WTC11 (cell line): ENCODE measurements at regions not wholly inside any gene's neighbourhood (a gene's known extent, or its start where the extent isn't known, plus 50 kb on each side); places are given as distances from the start of the nearest gene placed in this dataset.

Source experiments
- ATAC-seq: fragments of 200-7000 bp; cut with Tn5 transposase; 2 replicates; pipeline ENCODE4 v1.10.0; 2021; ENCODE audit warnings: mild to moderate bottlenecking, moderate library complexity
- CTCF ChIA-PET: fragments of 300-600 bp; sonication (Branson Sonifier 250); formaldehyde crosslinking; loops from one replicate; lab custom pipeline; 2021; ENCODE audit warnings: antibody characterized with exemption; lab: Charles Lee
- POLR2A ChIA-PET: fragments of 350-600 bp; sonication (Branson Sonifier 250); formaldehyde crosslinking; loops from one replicate; lab custom pipeline; 2021; ENCODE audit warnings: antibody characterized with exemption; lab: Charles Lee
- DNase-seq: peaks from one replicate; pipeline ENCODE4 v3.0.0; 2021; ENCODE audit warnings: low spot score
- H3K27ac Mint-ChIP-seq: 2 replicates; pipeline ENCODE4 v1.8.0; 2021; ENCODE audit warnings: mixed read lengths
- H3K27me3 Mint-ChIP-seq: 2 replicates; pipeline ENCODE4 v1.8.0; 2021; ENCODE audit warnings: low read depth, mild to moderate bottlenecking, moderate library complexity, mixed read lengths
- H3K36me3 Mint-ChIP-seq: 2 replicates; pipeline ENCODE4 v1.8.0; 2021; ENCODE audit warnings: mixed read lengths
- H3K4me1 Mint-ChIP-seq: 2 replicates; pipeline ENCODE4 v1.8.0; 2022; ENCODE audit warnings: mixed read lengths
- H3K4me3 Mint-ChIP-seq: 2 replicates; pipeline ENCODE4 v1.8.0; 2021; ENCODE audit warnings: mild to moderate bottlenecking, moderate library complexity, mixed read lengths
- H3K9me3 Mint-ChIP-seq: 2 replicates; pipeline ENCODE4 v1.8.0; 2021; ENCODE audit warnings: mixed read lengths
- ARID4B ChIP-seq: sonication (generic); formaldehyde crosslinking; IDR thresholded peaks from 2 replicates; pipeline ENCODE4 v1.8.0; 2023; ENCODE audit warnings: missing genetic modification reagents, mild to moderate bottlenecking, borderline replicate concordance
- ATF1 ChIP-seq: sonication (generic); formaldehyde crosslinking; IDR thresholded peaks from 2 replicates; pipeline ENCODE4 v1.8.1; 2023; ENCODE audit warnings: mild to moderate bottlenecking, moderate library complexity, missing genetic modification reagents
- ATF2 ChIP-seq: sonication (generic); formaldehyde crosslinking; IDR thresholded peaks from 2 replicates; pipeline ENCODE4 v1.8.1; 2022; ENCODE audit warnings: low read depth, missing genetic modification reagents, borderline replicate concordance
- ATF3 ChIP-seq: sonication (generic); formaldehyde crosslinking; conservative IDR thresholded peaks from 2 replicates; pipeline ENCODE4 v1.8.1; 2022; ENCODE audit warnings: mild to moderate bottlenecking, missing genetic modification reagents
- E2F5 ChIP-seq: sonication (generic); formaldehyde crosslinking; IDR thresholded peaks from 2 replicates; pipeline ENCODE4 v1.8.1; 2022; ENCODE audit warnings: mild to moderate bottlenecking, moderate library complexity, missing genetic modification reagents
- ERG ChIP-seq: fragments of 250-450 bp; sonication (Bioruptor Pico); IDR thresholded peaks from 2 replicates; pipeline ENCODE4 v1.8.0; 2021; ENCODE audit warnings: mild to moderate bottlenecking
- ESRRA ChIP-seq: sonication (generic); formaldehyde crosslinking; IDR thresholded peaks from 2 replicates; pipeline ENCODE4 v1.8.1; 2022; ENCODE audit warnings: mild to moderate bottlenecking, missing genetic modification reagents, borderline replicate concordance
- FOXJ3 ChIP-seq: sonication (generic); formaldehyde crosslinking; IDR thresholded peaks from 2 replicates; pipeline ENCODE4 v1.9.0; 2021; ENCODE audit warnings: missing genetic modification reagents, mild to moderate bottlenecking, borderline replicate concordance
- GRHL2 ChIP-seq: fragments of 250-450 bp; sonication (Bioruptor Pico); IDR thresholded peaks from 2 replicates; pipeline ENCODE4 v1.8.0; 2022; ENCODE audit warnings: mild to moderate bottlenecking, moderate library complexity; ENCODE audit not compliant: insufficient replicate concordance, severe bottlenecking
- GTF2I ChIP-seq: fragments of 250-450 bp; sonication (Bioruptor Pico); conservative IDR thresholded peaks from 2 replicates; pipeline ENCODE4 v1.4.0; 2021; ENCODE audit warnings: mild to moderate bottlenecking
- IRF2 ChIP-seq: sonication (generic); formaldehyde crosslinking; IDR thresholded peaks from 2 replicates; pipeline ENCODE4 v1.8.0; 2022; ENCODE audit warnings: low read depth, missing genetic modification reagents, borderline replicate concordance
- MAX ChIP-seq: sonication (generic); formaldehyde crosslinking; IDR thresholded peaks from 2 replicates; pipeline ENCODE4 v1.8.0; 2022; ENCODE audit warnings: mild to moderate bottlenecking, missing genetic modification reagents
- MXD4 ChIP-seq: fragments of 250-450 bp; sonication (Bioruptor Pico); IDR thresholded peaks from 2 replicates; pipeline ENCODE4 v1.8.0; 2021; ENCODE audit warnings: mild to moderate bottlenecking, moderate library complexity, borderline replicate concordance
- NR3C1 ChIP-seq: sonication (generic); formaldehyde crosslinking; conservative IDR thresholded peaks from 2 replicates; pipeline ENCODE4 v1.8.1; 2023; ENCODE audit warnings: low read depth, mild to moderate bottlenecking, missing genetic modification reagents
- RORB ChIP-seq: fragments of 250-450 bp; sonication (Bioruptor Pico); IDR thresholded peaks from 2 replicates; pipeline ENCODE4 v1.9.0; 2021; ENCODE audit warnings: mild to moderate bottlenecking
- SOX15 ChIP-seq: fragments of 250-450 bp; sonication (Bioruptor Pico); IDR thresholded peaks from 2 replicates; pipeline ENCODE4 v1.9.0; 2021; ENCODE audit warnings: mild to moderate bottlenecking
- ZBTB43 ChIP-seq: sonication (generic); formaldehyde crosslinking; IDR thresholded peaks from 2 replicates; pipeline ENCODE4 v1.8.1; 2023; ENCODE audit warnings: mild to moderate bottlenecking, missing genetic modification reagents
- ZNF138 ChIP-seq: sonication (generic); formaldehyde crosslinking; conservative IDR thresholded peaks from 2 replicates; pipeline ENCODE4 v1.8.1; 2022; ENCODE audit warnings: mild to moderate bottlenecking, moderate library complexity, missing genetic modification reagents
- ZNF219 ChIP-seq: sonication (generic); formaldehyde crosslinking; IDR thresholded peaks from 2 replicates; pipeline ENCODE4 v1.8.0; 2023; ENCODE audit warnings: missing genetic modification reagents, mild to moderate bottlenecking, borderline replicate concordance
- ZNF232 ChIP-seq: sonication (generic); formaldehyde crosslinking; IDR thresholded peaks from 2 replicates; pipeline ENCODE4 v1.8.0; 2022; ENCODE audit warnings: mild to moderate bottlenecking, missing genetic modification reagents
- ZNF317 ChIP-seq: sonication (generic); formaldehyde crosslinking; IDR thresholded peaks from 2 replicates; pipeline ENCODE4 v1.8.1; 2023; ENCODE audit warnings: low read depth, mild to moderate bottlenecking, moderate library complexity, missing genetic modification reagents, borderline replicate concordance
- ZSCAN18 ChIP-seq: fragments of 250-450 bp; sonication (Bioruptor Pico); IDR thresholded peaks from 2 replicates; pipeline ENCODE4 v2.1.2; 2022; ENCODE audit warnings: mild to moderate bottlenecking, moderate library complexity

- no peaks in the 10 kb centered on the region for H3K36me3 Mint-ChIP-seq
- ChIA-PET POLR2A (no interaction called here), CTCF (no interaction called here)
- ATAC-seq, result no peak
- no peak overlapping the region for H3K27ac Mint-ChIP-seq
- no peak overlapping the region for H3K4me3 Mint-ChIP-seq
- no peak for TF ChIP-seq ZNF317 (CRISPR knock-in tag)
- TF ChIP-seq E2F5, result no peak
- TF ChIP-seq ZSCAN18 (CRISPR knock-in tag), result no peak
- TF ChIP-seq, all 79 proteins: peak for 0
- H3K9me3 Mint-ChIP-seq, result no peaks in the 10 kb centered on the region
- H3K27me3 Mint-ChIP-seq, result no peaks in the 10 kb centered on the region; the same call in 1 of the 2 replicates
- DNase-seq, result no peak
- peaks cover 17% of the 10 kb centered on the region for H3K4me1 Mint-ChIP-seq
Measured at GRCh38 chr9:82673201-82673600, 389.7 kb downstream of the RASEF start.

- Mint-ChIP-seq H3K27me3 (no peaks in the 10 kb centered on the region; the same call in 1 of the 2 replicates), H3K9me3 (no peaks in the 10 kb centered on the region), H3K4me3 (no peak overlapping the region), H3K27ac (no peak overlapping the region), H3K36me3 (no peaks in the 10 kb centered on the region), H3K4me1 (peaks cover 13% of the 10 kb centered on the region; the same call in 1 of the 2 replicates)
- POLR2A ChIA-PET, result no interaction called here
- DNase-seq (no peak), ATAC-seq (no peak)
- CTCF ChIA-PET, result no interaction called here
- TF ChIP-seq ATF3 (CRISPR knock-in tag) (no peak), IRF2 (CRISPR knock-in tag) (no peak), NR3C1 (CRISPR knock-in tag) (no peak), ZNF232 (CRISPR knock-in tag) (no peak), SOX15 (CRISPR knock-in tag) (no peak), MAX (CRISPR knock-in tag) (no peak), RORB (CRISPR knock-in tag) (no peak), ZNF219 (CRISPR knock-in tag) (no peak), MXD4 (CRISPR knock-in tag) (no peak), ERG (no peak), ATF2 (CRISPR knock-in tag) (no peak), FOXJ3 (CRISPR knock-in tag) (no peak), ARID4B (CRISPR knock-in tag) (no peak), GTF2I (CRISPR knock-in tag) (no peak), ZBTB43 (CRISPR knock-in tag) (no peak), ESRRA (CRISPR knock-in tag) (no peak), ATF1 (CRISPR knock-in tag) (no peak), ZNF138 (CRISPR knock-in tag) (no peak), GRHL2 (no peak)
Measured at GRCh38 chr9:82673919-82674318, 389.0 kb downstream of the RASEF start.
